Brain pericyte (primary cell): ENCODE measurements at regions not wholly inside any gene's neighbourhood (a gene's known extent, or its start where the extent isn't known, plus 50 kb on each side); places are given as distances from the start of the nearest gene placed in this dataset.
A peak's percentile ranks its signal among the peaks of the same experiment; 100 is the strongest.

Experiments
- DNase-seq: peaks from one replicate; pipeline ENCODE4 v3.0.0-alpha.2; 2012; ENCODE audit warnings: low read depth, low spot score

DNA sequence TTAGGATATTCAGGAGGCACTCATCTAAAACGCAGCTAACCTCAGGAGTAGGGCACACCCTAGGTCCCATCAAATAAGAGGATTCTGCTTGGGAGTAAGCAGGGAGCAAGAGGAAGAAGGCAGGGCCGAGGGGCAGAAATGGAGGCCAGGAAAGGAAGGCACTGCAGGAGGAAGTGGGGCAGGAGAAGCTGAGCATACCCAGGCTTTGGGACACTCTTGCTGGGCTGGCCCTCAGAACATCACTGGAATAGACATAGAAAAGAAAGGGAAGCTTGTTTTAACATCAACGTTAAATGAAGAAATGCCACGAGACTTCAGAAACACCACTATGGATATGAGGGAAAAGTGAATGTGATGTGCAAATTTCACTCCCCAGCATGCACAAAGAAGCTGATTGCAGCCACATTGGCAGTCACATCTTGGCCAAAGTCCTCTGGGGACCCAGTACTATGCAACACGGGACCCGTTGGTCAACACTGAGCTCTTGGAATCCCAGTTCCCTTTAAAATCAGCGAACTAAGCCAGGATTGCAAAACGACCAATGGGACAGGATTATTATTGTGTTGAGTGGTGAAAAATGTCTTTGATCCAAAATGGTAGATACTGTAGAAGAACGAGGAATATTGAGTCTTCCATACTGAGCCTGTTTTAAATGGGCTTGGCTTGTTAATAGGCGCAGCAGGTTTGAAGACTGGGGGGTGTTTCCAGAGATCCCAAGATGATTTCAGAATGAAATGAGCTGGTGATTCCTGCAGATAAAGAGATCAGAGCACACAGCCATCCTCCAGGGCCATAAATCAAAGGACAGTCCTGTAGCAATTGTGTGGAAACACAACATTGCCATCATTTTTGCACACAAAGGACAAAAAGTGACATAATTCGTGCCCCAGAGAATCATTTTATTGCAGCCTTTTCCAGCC, 152.4 kb downstream of the TOMM20 start:
- DNase-seq, result no peak

DNA sequence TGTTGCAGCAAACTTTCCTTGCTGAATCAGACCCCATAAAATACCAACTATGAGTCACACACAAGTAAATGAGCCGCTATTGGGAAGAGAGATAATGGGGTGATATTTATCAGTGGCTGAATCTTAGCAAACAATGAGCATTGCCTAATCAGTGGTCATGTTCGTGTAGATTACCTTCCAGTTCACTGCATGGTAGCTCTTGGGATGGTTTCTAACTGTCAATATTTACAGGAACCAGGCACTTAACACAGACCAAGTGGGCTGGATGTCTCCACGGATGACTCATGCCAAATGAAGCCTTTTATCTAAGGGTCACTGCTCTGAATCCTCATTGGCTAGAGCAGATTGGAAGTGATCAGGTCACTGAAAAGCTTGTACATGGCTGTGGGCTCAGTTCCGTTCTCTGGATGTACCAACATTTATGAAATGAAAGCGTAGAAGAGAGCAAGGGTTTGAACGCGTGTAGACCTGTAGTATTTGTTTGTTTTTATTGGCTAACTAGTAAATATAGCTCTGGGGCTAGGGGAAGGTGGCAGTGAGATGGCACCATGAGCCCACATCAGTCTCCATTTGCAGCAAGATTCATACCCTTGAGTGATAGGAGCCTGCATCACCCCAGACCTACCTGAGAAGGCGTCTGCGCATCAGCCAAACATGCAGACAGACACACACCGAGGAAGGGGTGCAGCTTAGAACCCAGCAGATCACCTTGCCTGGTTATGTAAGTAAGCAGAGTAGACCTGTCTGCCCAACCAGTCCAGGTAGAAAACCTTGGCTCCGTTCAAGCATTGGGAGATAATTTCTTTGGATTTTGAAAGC, 153.3 kb downstream of the TOMM20 start:
- no peak for DNase-seq

- no peak for DNase-seq
Observed at GRCh38 chr1:234973426-234974250, 155.0 kb downstream of the TOMM20 start.

DNA sequence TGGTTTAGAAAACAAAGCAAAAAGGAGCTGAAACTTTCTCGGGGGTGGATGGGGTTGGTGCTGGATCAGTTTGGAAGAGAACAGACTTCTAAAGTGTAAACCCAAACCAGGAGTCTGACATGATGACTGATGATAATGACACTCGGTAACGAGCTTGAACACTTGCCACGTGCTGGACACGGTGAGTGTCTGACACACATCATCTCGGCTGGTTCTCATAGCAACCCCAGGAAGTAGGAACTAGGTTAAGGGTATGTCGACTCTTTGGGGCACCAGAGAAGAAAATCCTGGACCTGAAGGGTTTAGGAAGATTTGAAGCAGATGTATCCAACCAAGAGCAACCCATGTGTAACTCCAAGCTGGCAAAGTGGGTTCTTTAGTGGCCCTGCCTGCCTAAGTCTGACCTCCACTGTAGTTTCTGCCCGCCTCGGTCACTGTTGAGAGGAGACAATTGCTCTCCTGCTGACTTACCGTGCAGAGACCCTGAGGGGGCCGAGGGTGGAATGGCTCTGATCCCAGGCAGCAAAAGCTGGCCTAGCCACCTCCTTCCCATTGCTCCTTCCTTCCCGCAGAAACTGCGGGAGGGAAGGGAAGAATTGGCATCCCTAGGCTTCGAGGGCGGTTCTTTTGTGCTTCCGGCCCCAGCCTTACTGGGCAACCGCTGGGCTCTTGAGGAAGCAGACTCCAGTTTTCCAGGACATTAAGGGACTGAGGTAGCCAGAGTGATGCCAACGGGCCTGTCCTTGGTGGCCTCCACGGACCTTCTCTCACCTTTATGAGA, 156.0 kb downstream of the TOMM20 start:
- no peak for DNase-seq

DNA sequence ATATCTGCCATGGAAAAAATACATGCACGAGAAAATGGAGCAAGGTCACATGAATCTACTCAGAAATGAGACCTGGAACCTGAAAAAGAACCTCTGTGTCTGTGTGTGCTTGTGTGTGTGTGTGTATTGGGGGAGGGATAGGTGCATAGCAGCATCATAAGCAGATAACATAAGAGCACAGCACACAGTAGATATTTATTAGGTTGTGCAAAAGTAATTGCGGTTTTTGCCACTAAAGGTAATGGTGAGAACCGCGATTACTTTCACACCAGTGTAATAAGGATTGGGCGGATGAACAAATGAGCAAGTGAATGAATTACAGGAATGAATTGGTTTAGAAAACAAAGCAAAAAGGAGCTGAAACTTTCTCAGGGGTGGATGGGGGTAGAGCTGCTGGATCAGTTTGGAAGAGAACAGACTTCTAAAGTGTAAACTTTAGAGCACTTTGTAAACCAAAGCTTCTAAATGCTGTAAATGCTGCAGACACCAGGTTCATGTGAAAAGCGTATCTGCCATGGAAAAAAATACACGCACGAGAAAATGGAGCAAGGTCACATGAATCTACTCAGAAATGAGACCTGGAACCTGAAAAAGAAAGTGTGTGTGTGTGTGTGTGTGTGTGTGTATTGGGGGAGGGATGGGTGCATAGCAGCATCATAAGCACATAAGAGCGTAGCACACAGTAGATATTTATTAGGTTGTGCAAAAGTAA, 156.9 kb downstream of the TOMM20 start:
- DNase-seq, result no peak

DNA sequence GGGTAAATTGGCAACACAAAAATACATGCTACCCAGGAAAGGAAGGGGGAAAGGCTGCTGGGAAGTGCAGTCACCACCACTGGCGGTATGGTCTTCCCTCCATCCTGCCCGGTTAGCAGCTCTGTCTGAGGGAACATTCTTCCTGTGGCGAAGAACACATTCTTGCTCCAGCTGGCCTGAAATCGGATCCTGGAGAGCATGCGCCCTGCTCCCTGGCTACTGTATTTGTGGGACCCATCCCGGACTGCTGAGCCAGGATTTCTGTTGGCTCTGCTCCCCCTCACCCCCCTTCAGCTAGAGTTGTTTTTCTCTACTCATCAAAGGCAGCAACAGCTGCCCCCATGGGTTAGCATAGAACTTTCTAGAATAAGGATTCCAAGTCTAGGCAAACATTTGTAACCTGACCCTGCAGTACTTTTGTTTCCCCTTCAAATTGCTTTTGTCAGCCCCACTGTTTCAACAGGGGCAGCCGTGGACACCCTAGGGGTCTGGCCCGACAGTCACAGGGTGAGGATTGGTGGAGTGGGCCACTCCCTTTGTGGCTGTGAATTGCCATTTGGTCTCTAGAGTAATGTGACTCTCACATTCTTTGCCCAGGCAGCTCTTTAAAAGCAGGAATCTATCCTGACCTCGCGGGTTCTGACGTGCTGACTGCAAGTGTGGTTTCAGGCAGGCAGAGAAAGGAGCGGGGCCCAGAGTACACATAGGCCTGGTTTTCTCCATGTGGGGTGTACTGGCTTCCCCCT, 157.7 kb downstream of the TOMM20 start:
- DNase-seq, result peak; percentile 97

DNA sequence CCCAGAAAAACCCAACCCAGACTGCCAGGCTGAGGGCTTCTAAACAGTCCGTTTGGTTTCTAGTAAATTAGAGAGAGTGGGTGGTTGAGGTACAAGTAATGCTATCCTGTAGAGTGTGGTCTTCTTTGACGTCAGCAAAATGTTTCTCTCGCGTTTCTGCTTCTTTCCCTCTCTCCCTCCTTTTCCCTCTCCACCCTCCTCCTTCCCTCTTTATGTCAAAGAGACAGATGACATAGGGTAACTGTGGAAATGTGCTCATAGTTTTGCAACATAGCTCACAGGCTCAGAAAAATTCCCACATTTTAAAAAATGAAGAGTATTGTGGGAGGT, 158.3 kb downstream of the TOMM20 start:
- no peak for DNase-seq

GRCh38 chr1:234969581-234970400, 158.8 kb downstream of the TOMM20 start:
- DNase-seq, result no peak

- DNase-seq, result no peak
Observed at GRCh38 chr1:234969011-234969441, 159.6 kb downstream of the TOMM20 start.

GRCh38 chr1:234968451-234968850, 160.2 kb downstream of the TOMM20 start:
- DNase-seq, result no peak

DNA sequence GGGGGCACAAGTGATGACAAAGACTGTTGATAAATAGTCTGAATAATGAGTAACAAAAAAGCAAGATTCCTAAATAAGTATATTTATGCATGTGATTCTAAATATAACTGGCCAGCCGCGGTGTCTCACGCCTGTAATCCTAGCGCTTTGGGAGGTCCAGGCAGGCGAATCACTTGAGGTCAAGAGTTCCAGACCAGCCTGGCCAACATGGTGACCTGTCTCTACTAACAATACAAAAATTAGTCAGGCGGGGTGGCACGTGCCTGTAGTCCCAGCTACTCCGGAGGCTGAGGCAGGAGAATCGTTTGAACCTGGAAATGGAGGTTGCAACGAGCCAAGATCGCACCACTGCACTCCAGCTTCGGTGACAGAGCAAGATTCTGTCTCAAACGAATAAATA, 161.5 kb downstream of the TOMM20 start:
- no peak for DNase-seq

DNA sequence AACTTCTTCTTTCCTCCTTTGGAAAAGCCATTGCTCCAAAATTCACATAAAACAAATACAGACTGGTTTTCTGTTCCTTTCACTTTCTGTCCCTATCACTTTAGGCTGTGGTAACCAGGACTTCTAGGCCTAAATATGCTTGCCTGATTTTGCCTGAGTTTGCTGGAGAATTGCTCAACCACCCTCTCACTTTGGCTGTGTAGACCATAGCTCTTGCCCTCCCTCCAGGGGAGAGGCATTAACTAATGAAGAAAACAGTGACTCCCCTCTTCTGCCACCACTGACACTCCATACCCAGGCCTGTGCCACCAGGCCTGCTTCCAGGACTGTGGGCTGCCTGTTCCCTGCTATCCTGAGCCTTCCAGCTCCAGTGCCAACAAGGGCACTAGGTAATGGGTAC, 163.5 kb downstream of the TOMM20 start:
- DNase-seq, result no peak

GRCh38 chr1:234963904-234964702, 164.5 kb downstream of the TOMM20 start:
- DNase-seq, result no peak

DNA sequence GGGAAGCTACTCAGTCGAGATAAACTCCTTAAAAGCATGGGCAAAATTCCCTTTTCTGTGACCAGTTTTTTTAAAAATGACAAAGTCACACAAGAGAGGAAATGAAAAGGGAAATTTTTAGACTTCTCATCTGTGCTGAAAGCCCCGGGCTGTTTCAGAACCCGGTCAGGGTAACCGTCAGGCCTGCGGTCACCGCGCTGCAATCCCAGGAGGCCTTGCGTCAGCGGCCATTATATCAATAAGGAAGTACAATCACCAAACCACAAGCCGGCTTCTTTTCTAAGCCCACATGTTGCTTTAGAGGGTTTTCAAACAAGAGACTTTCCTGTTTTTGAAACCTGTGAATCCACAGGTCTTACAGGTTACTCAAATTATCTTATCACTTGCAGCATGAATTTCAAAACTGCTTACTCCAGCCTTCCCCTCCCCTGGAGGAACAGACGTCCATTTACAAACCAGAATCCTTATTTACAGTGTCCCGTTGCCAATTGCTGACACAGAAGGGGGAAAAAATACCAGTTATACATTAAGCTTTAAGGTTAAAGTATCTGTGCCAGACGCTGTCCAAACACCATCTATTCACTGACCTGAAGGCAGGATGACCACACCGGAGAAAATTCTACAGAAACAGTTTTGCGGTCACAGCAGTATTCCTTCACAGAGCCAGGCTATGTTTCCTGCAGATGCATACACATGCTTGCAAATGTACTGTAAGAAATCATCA, 165.3 kb downstream of the TOMM20 start:
- no peak for DNase-seq

- DNase-seq, result peak; percentile 95
Observed at GRCh38 chr1:234962340-234962989, 166.2 kb downstream of the TOMM20 start.

- no peak for DNase-seq
Observed at GRCh38 chr1:234961456-234962339, 166.9 kb downstream of the TOMM20 start.
